HepG2 (cell line): ENCODE measurements at regions not wholly inside any gene's neighbourhood (a gene's known extent, or its start where the extent isn't known, plus 50 kb on each side); places are given as distances from the start of the nearest gene placed in this dataset.

ENCODE experiments used
- ATAC-seq: fragments of 200-7000 bp; cut with Tn5 transposase; 3 replicates; pipeline ENCODE4 v1.9.1; 2020; ENCODE audit warnings: mild to moderate bottlenecking, moderate library complexity
- BruUV-seq: library from RNA; stranded (reverse); fragments of 400-500 nt; replicated peaks from 2 replicates; lab custom pipeline; 2021; lab: Mats Ljungman, UMichigan
- CTCF ChIA-PET: fragments of 300-600 bp; formaldehyde crosslinking; extraction: SDS; loops from one replicate; lab custom pipeline; 2021; ENCODE audit warnings: low total read pairs, inconsistent platforms, low intra/inter-chr PET ratio; lab: Yijun Ruan, JAX
- POLR2A ChIA-PET: fragments of 350-600 bp; sonication (Branson Sonifier 250); formaldehyde crosslinking; loops from one replicate; lab custom pipeline; 2020; ENCODE audit warnings: antibody characterized with exemption, inconsistent platforms; lab: Yijun Ruan, JAX
- DNase-seq: peaks from one replicate; pipeline ENCODE4 v3.0.0-alpha.2; 2015; ENCODE audit warnings: low spot score
- FAIRE-seq: peaks from 3 replicates; lab custom pipeline; 2011; peaks lifted over from hg19 to GRCh38; lab: Jason Lieb, UNC
- H2AFZ ChIP-seq: one replicate; pipeline ENCODE4 v1.6.1; 2011; ENCODE audit warnings: low read length, inconsistent platforms
- H3K27ac ChIP-seq: fragments of 300-600 bp; 3 replicates; pipeline ENCODE4 v1.8.0; 2011; ENCODE audit warnings: mixed run types, mild to moderate bottlenecking, mixed read lengths, low read length, inconsistent platforms; ENCODE audit not compliant: insufficient read depth; ENCODE audit errors: extremely low read length
- H3K27me3 ChIP-seq, 2 experiments: fragments of 200-600 bp in 1 of 2; 2 replicates in 1 of 2; 3 replicates in 1 of 2; pipeline versions ENCODE4 v1.6.0 to v1.8.0; 2011; ENCODE audit warnings: low read length in 2 of 2, mild to moderate bottlenecking in 2 of 2, moderate library complexity in 2 of 2, inconsistent platforms in 1 of 2; ENCODE audit not compliant: insufficient read depth in 2 of 2, control insufficient read depth in 1 of 2
- H3K36me3 ChIP-seq, 2 experiments: fragments of 200-600 bp in 1 of 2; replicated peaks in 1 of 2; 2 replicates in 1 of 2; 3 replicates in 1 of 2; pipeline versions ENCODE4 v1.5.1 to v1.8.0; 2011; ENCODE audit warnings: low read length in 2 of 2, inconsistent platforms in 1 of 2; ENCODE audit not compliant: insufficient read depth in 2 of 2, control insufficient read depth in 1 of 2
- H3K4me1 ChIP-seq: 2 replicates; pipeline ENCODE4 v1.5.1; 2012; ENCODE audit warnings: low read length, inconsistent platforms; ENCODE audit not compliant: insufficient read depth
- H3K4me2 ChIP-seq: 2 replicates; pipeline ENCODE4 v1.6.0; 2011; ENCODE audit warnings: low read depth, low read length, inconsistent platforms
- H3K4me3 ChIP-seq, 3 experiments: fragments of 200-600 bp in 1 of 3; sonication (generic), shearing (Covaris generic) in 1 of 3; replicated peaks in 1 of 3; 2 replicates each; pipeline ENCODE4 v1.5.1; 2011 to 2016; ENCODE audit warnings: low read length in 3 of 3, inconsistent platforms in 2 of 3, low read depth in 2 of 3, mild to moderate bottlenecking in 2 of 3, control low read depth in 1 of 3, mixed read lengths in 1 of 3; ENCODE audit not compliant: insufficient read depth in 1 of 3
- H3K79me2 ChIP-seq: one replicate; pipeline ENCODE4 v1.6.1; 2011; ENCODE audit warnings: low read length, inconsistent platforms; ENCODE audit not compliant: insufficient read depth
- H3K9ac ChIP-seq: 2 replicates; pipeline ENCODE4 v1.6.0; 2011; ENCODE audit warnings: mild to moderate bottlenecking, low read depth, low read length, inconsistent platforms; ENCODE audit not compliant: insufficient read depth
- H3K9me3 ChIP-seq: 2 replicates; pipeline ENCODE4 v1.5.1; 2012; ENCODE audit warnings: mild to moderate bottlenecking, low read length
- H4K20me1 ChIP-seq: 2 replicates; pipeline ENCODE4 v1.6.0; 2011; ENCODE audit warnings: inconsistent platforms, mild to moderate bottlenecking, low read length, moderate library complexity; ENCODE audit not compliant: insufficient read depth
- HNRNPH1 ChIP-seq: fragments of 200-400 bp; formaldehyde crosslinking; optimal IDR thresholded peaks from 2 replicates; pipeline ENCODE3; 2017; ENCODE audit warnings: mild to moderate bottlenecking, low read depth, low read length
- MIER2 ChIP-seq: IDR thresholded peaks from 2 replicates; pipeline ENCODE4 v1.6.1; 2016; ENCODE audit warnings: missing biosample characterization, missing genetic modification reagents
- MNT ChIP-seq: fragments of 450-650 bp; IDR thresholded peaks from 2 replicates; pipeline ENCODE4 v1.6.1; 2016
- RFXAP ChIP-seq: sonication (generic); formaldehyde crosslinking; IDR thresholded peaks from 2 replicates; pipeline ENCODE4 v1.4.0; 2020; ENCODE audit warnings: missing genetic modification reagents, borderline replicate concordance
- SATB2 ChIP-seq: sonication (generic); formaldehyde crosslinking; IDR thresholded peaks from 2 replicates; pipeline ENCODE4 v1.5.0; 2020; ENCODE audit warnings: missing genetic modification reagents
- SRSF9 ChIP-seq: fragments of 200-400 bp; formaldehyde crosslinking; IDR thresholded peaks from 2 replicates; pipeline ENCODE4 v1.6.1; 2018; ENCODE audit warnings: borderline replicate concordance, mild to moderate bottlenecking, low read depth, low read length; ENCODE audit not compliant: insufficient read depth, poor library complexity, severe bottlenecking
- TMF1 ChIP-seq: sonication (generic); formaldehyde crosslinking; IDR thresholded peaks from 2 replicates; pipeline ENCODE4 v1.8.1; 2022; ENCODE audit warnings: low read depth, missing genetic modification reagents
- ZGPAT ChIP-seq: IDR thresholded peaks from 2 replicates; pipeline ENCODE4 v1.6.1; 2016; ENCODE audit warnings: mild to moderate bottlenecking
- ZNF143 ChIP-seq: sonication (generic); formaldehyde crosslinking; IDR thresholded peaks from 2 replicates; pipeline ENCODE4 v1.4.0; 2020; ENCODE audit warnings: missing genetic modification reagents
- ZNF329 ChIP-seq: sonication (generic); formaldehyde crosslinking; IDR thresholded peaks from 2 replicates; pipeline ENCODE4 v1.9.0; 2021; ENCODE audit warnings: low read depth, mild to moderate bottlenecking, missing genetic modification reagents
- ZNF383 ChIP-seq: sonication (generic); formaldehyde crosslinking; IDR thresholded peaks from 2 replicates; pipeline ENCODE4 v1.4.0; 2020; ENCODE audit warnings: missing genetic modification reagents, mild to moderate bottlenecking, borderline replicate concordance
- ZNF552 ChIP-seq: sonication (generic); formaldehyde crosslinking; IDR thresholded peaks from 2 replicates; pipeline ENCODE4 v1.9.0; 2022; ENCODE audit warnings: missing genetic modification reagents, mild to moderate bottlenecking, borderline replicate concordance
- ZNF672 ChIP-seq: sonication (generic); formaldehyde crosslinking; IDR thresholded peaks from 2 replicates; pipeline ENCODE4 v1.8.1; 2022; ENCODE audit warnings: missing genetic modification reagents
- ZSCAN20 ChIP-seq: sonication (generic); formaldehyde crosslinking; IDR thresholded peaks from 2 replicates; pipeline ENCODE4 v1.4.0; 2020; ENCODE audit warnings: missing genetic modification reagents, mild to moderate bottlenecking, borderline replicate concordance
- WGBS: methylation state at CpG from one replicate; pipeline ENCODE4 v1.1.6; 2017; ENCODE audit warnings: low lambda C conversion rate; 5-methylcytosine and 5-hydroxymethylcytosine counted together
- in situ Hi-C: cut with HindIII; loops from 2 replicates; pipeline ENCODE4 v1.10.0; 2017; ENCODE audit warnings: low pct_unique_long_range_greater_than_20kb; ENCODE audit not compliant: extremely low pct_ligation_motif_present
- intact Hi-C: fragments of 100-400 bp; cut with micrococcal nuclease; formaldehyde crosslinking; loops from one replicate; pipeline ENCODE4 v1.10.0; 2022; ENCODE audit not compliant: unreplicated experiment
- TF ChIP-seq, protein P1 (sequence below): sonication (generic); formaldehyde crosslinking; IDR thresholded peaks from 2 replicates; pipeline ENCODE4 v1.4.0; 2020; ENCODE audit warnings: missing genetic modification reagents

GRCh38 chr18:75156139-75156750 is 52.7 kb downstream of the PTGR3 start:
- H3K4me2 ChIP-seq, result no peak overlapping the region
- peaks cover 13% of the 10 kb centered on the region for H3K4me1 ChIP-seq
- H3K9me3 ChIP-seq, result no peaks in the 10 kb centered on the region
- no peaks in the 10 kb centered on the region for H4K20me1 ChIP-seq
- in situ Hi-C loops (loop anchor here (25.0 kb wide), 1 partner anchor 331 kb away; no protein-coding TSS in a partner anchor), intact Hi-C loops (no loop called here)
- no peak overlapping the region for H3K4me3 ChIP-seq
- no peak overlapping the region for H2AFZ ChIP-seq
- no peak for FAIRE-seq
- no TSS peak for BruUV-seq
- no peaks in the 10 kb centered on the region for H3K36me3 ChIP-seq
- ChIA-PET POLR2A (no interaction called here), CTCF (no interaction called here)
- no peak overlapping the region for H3K9ac ChIP-seq
- H3K27ac ChIP-seq, result no peak overlapping the region
- ATAC-seq, result no peak
- WGBS, result 75% methylated on average over 24 of the region's 24 CpGs
- DNase-seq, result no peak
- H3K27me3 ChIP-seq, result peaks cover 0 to 27% of the 10 kb centered on the region in 2 experiments
- TF ChIP-seq TMF1 (CRISPR knock-in tag), result no peak
- peak; percentile 55 for TF ChIP-seq MNT
- H3K79me2 ChIP-seq, result no peaks in the 10 kb centered on the region

DNA sequence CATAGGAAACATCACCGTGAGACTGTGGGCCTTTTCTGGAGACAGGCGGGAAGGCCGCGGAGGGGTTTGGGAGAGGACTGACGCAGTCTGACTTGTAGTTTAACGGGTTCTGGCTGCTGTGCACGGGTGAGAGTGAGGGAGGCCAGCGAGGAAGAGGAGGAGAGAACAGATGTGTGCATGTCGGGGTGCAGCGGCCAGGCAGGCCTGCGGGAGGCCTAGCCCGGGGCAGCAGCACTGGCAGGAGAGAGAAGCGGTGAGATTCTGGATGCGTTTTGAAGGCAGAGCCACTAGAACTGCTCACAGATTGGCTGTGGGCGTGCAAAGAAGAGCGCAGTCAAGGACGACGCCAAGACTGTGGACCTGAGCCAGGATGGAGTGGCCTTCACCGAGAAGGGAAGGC is 53.9 kb downstream of the PTGR3 start:
- no TSS peak for BruUV-seq
- Histone ChIP-seq H3K27me3 (peaks cover 0 to 21% of the 10 kb centered on the region in 2 experiments), H3K9ac (no peak overlapping the region), H3K4me1 (peaks cover 1% of the 10 kb centered on the region; the same call in 1 of the 2 replicates), H3K4me2 (no peak overlapping the region), H4K20me1 (no peaks in the 10 kb centered on the region), H3K79me2 (no peaks in the 10 kb centered on the region), H3K4me3 (no peak overlapping the region), H3K36me3 (no peaks in the 10 kb centered on the region), H3K27ac (no peak overlapping the region), H2AFZ (no peak overlapping the region), H3K9me3 (no peaks in the 10 kb centered on the region)
- no peak for FAIRE-seq
- WGBS, result 65% methylated on average over 19 of the region's 19 CpGs
- POLR2A ChIA-PET, result no interaction called here
- in situ Hi-C loops (loop anchor here (25.0 kb wide), 1 partner anchor 332 kb away; no protein-coding TSS in a partner anchor), intact Hi-C loops (no loop called here)
- no peak for ATAC-seq
- no peak for DNase-seq
- CTCF ChIA-PET, result no interaction called here
- TF ChIP-seq, protein P1, sequence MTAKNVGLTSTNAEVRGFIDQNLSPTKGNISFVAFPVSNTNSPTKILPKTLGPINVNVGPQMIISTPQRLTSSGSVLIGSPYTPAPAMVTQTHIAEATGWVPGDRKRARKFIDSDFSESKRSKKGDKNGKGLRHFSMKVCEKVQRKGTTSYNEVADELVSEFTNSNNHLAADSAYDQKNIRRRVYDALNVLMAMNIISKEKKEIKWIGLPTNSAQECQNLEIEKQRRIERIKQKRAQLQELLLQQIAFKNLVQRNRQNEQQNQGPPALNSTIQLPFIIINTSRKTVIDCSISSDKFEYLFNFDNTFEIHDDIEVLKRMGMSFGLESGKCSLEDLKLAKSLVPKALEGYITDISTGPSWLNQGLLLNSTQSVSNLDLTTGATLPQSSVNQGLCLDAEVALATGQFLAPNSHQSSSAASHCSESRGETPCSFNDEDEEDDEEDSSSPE, result no peak
- TF ChIP-seq SRSF9 (no peak), ZNF552 (no peak), MIER2 (no peak), HNRNPH1 (no peak), ZGPAT (CRISPR knock-in tag) (no peak), SATB2 (CRISPR knock-in tag) (no peak), ZNF672 (CRISPR knock-in tag) (no peak), RFXAP (CRISPR knock-in tag) (no peak), ZNF329 (CRISPR knock-in tag) (no peak), ZNF383 (CRISPR knock-in tag) (no peak), ZNF143 (CRISPR knock-in tag) (no peak), ZSCAN20 (CRISPR knock-in tag) (no peak)
